ENCODE measurements at regions not wholly inside any gene's neighbourhood (a gene's known extent, or its start where the extent isn't known, plus 50 kb on each side); places are given as distances from the start of the nearest gene placed in this dataset.

DNA sequence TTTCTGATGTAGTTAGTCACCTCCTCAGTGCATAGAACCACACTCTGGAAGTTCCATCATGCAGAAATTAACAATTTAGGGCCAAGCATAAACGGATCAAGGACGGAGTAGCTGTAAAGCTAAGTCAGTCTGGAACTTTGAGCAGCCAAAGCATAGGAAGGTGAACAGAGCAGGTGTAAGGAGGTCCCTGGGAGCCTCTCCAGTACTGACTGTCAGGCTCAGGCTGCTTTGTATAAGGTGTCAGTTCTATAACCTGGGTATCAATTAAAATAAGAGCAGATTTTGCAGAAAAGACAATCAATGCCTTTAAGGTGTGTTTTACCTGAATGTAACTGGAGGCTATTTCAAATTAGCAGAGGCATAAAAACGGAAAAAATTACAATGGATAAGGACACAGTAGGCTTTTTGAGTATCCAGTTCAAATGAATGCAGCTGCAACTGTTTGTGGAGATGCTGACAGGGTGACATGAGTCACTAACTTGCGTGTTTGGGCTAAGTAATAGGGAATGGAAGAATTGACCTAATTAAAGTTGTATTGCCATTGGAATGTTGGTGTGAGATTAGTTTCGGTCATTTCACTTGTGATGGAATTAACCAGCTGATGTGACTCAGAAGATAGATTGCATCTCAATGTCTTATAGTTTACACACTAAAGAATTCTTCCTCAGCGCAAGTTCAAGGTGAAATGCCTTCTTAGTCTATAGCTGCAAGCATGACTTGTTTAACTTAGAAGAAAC lies 417.9 kb upstream of the CNTNAP2 start:
- TF ChIP-seq, protein P1, sequence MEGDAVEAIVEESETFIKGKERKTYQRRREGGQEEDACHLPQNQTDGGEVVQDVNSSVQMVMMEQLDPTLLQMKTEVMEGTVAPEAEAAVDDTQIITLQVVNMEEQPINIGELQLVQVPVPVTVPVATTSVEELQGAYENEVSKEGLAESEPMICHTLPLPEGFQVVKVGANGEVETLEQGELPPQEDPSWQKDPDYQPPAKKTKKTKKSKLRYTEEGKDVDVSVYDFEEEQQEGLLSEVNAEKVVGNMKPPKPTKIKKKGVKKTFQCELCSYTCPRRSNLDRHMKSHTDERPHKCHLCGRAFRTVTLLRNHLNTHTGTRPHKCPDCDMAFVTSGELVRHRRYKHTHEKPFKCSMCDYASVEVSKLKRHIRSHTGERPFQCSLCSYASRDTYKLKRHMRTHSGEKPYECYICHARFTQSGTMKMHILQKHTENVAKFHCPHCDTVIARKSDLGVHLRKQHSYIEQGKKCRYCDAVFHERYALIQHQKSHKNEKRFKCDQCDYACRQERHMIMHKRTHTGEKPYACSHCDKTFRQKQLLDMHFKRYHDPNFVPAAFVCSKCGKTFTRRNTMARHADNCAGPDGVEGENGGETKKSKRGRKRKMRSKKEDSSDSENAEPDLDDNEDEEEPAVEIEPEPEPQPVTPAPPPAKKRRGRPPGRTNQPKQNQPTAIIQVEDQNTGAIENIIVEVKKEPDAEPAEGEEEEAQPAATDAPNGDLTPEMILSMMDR (IDR thresholded peaks at IDR 0.05; ENCODE audit: poor library complexity, severe bottlenecking) = no peak
- TF ChIP-seq SMC3 (conservative IDR thresholded peaks at IDR 0.05; ENCODE audit: poor library complexity) (no peak), POLR2AphosphoS5 (IDR thresholded peaks at IDR 0.05) (no peak)

Data from neural cell (in vitro differentiated cells).